ENCODE measurements at regions not wholly inside any gene's neighbourhood (a gene's known extent, or its start where the extent isn't known, plus 50 kb on each side); places are given as distances from the start of the nearest gene placed in this dataset.

- Histone ChIP-seq H3T11ph (ENCODE audit: low read length) (no peak overlapping the region), H2BK12ac (ENCODE audit: insufficient read length, low read depth, low read length) (no peak overlapping the region), H4K20me1 (ENCODE audit: control insufficient read depth, insufficient read depth, insufficient read length) (no peaks in the 10 kb centered on the region), H3K79me1 (ENCODE audit: insufficient read depth, low read depth, low read length, poor library complexity, severe bottlenecking) (no peaks in the 10 kb centered on the region), H3K23me2 (ENCODE audit: insufficient read length, low read depth, low read length, poor library complexity, severe bottlenecking) (no peaks in the 10 kb centered on the region), H2AFZ (ENCODE audit: low read length) (no peak overlapping the region), H3K79me2 (ENCODE audit: insufficient read depth, low read length) (no peaks in the 10 kb centered on the region), H2AK5ac (ENCODE audit: insufficient read length, low read length) (no peak overlapping the region), H3K14ac (ENCODE audit: insufficient read depth, low read length) (no peak overlapping the region), H4K91ac (ENCODE audit: insufficient read length, low read depth, low read length) (no peak overlapping the region), H3K9me3 (ENCODE audit: control insufficient read depth, low read depth, low read length) (no peaks in the 10 kb centered on the region), H2BK5ac (ENCODE audit: insufficient read length, low read length) (no peak overlapping the region), H4K8ac (replicated peaks; ENCODE audit: insufficient read length, low read depth, low read length) (no peak overlapping the region), H4K5ac (ENCODE audit: insufficient read length, low read depth, low read length) (no peak overlapping the region), H3K4me2 (ENCODE audit: insufficient read depth, insufficient read length, low read length) (no peak overlapping the region), H3K27me3 (ENCODE audit: insufficient read depth, low read length) (no peaks in the 10 kb centered on the region), H3K4me1 (ENCODE audit: insufficient read depth, low read length) (no peaks in the 10 kb centered on the region), H2BK20ac (ENCODE audit: low read depth, low read length, poor library complexity, severe bottlenecking) (no peak overlapping the region), H3K56ac (ENCODE audit: insufficient read length, low read depth, low read length) (no peak overlapping the region), H3K18ac (ENCODE audit: insufficient read length, low read depth, low read length) (no peak overlapping the region), H3K9ac (ENCODE audit: extremely low read depth, insufficient read length, low read length) (no peak overlapping the region), H2BK15ac (ENCODE audit: low read depth, low read length) (no peak overlapping the region), H3K4ac (ENCODE audit: low read depth, low read length) (no peak overlapping the region), H3K27ac (ENCODE audit: insufficient read length, low read depth, low read length) (no peak overlapping the region), H2BK120ac (ENCODE audit: low read depth, low read length, poor library complexity, severe bottlenecking) (no peak overlapping the region), H3K23ac (ENCODE audit: insufficient read length, low read depth, low read length) (no peak overlapping the region)
- Mint-ChIP-seq H3K27me3 (ENCODE audit: low read depth) (peaks cover 2% of the 10 kb centered on the region), H3K4me3 (no peak overlapping the region), H3K4me1 (no peaks in the 10 kb centered on the region), H3K36me3 (ENCODE audit: insufficient read depth in 1 of 3, low read depth in 3 of 3) (no peaks in the 10 kb centered on the region), H3K27ac (no peak overlapping the region; a peak in 1 of 7 replicates), H3K9me3 (no peaks in the 10 kb centered on the region)
- WGBS (ENCODE audit: extremely low coverage, insufficient read length, low lambda C conversion rate) = no CpG with 5 or more reads among the region's 2 CpGs
- no peak for TF ChIP-seq CTCF (conservative IDR thresholded peaks at IDR 0.05)
- DNase-seq = no peak
These were observed 75.0 kb upstream of the TANC1 start for GRCh38 chr2:158893474-158893873.
